GM19324 (cell line): ENCODE measurements at regions not wholly inside any gene's neighbourhood (a gene's known extent, or its start where the extent isn't known, plus 50 kb on each side); places are given as distances from the start of the nearest gene placed in this dataset.

Experiments used
- ATAC-seq: cut with Tn5 transposase; IDR thresholded peaks from one replicate; pipeline ENCODE4 v1.9.1; 2021; ENCODE audit warnings: mild to moderate bottlenecking, moderate library complexity; ENCODE audit not compliant: unreplicated experiment, low FRiP score

DNA sequence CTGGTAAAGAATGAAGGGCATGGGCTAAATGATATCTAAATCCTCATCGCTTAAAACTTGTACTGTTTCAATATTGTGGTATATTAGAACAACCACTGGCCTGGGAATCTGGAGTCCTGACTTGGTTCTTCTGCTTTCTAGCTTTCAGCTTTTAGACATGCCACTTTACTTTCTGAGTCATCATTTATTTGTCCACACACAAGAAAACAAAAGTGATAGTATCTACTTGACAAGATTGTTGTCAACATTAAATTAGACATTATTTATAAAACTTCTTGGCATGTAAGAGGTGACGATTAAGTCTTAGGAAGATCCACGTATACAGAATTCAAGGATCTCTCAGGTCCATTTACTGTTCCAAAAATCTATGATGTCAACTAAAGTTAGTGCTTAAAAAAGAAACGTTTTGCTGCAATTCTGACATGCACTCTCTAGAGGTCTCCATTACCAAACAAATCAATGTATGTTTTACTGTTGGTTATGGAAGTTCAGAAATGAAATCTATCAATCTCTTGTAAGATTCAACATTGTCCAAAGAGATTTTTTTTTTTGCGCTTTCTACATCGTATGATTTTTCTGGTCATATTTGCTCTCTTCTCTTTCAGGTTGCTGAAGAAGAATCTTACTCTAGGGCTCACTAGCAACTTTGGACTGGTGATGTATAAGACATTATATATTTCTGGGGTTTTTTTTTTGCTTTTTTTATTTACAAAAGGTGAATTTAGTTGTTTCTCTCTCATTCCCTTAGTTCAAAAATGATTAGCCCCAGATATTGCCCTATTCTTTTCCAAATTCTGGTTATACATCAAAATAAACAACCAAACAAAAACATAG lies 53.6 kb upstream of the DYNC1I1 start:
- no peak for ATAC-seq

- no peak for ATAC-seq
Observed at GRCh38 chr7:95716357-95717122, 55.8 kb upstream of the DYNC1I1 start.

DNA sequence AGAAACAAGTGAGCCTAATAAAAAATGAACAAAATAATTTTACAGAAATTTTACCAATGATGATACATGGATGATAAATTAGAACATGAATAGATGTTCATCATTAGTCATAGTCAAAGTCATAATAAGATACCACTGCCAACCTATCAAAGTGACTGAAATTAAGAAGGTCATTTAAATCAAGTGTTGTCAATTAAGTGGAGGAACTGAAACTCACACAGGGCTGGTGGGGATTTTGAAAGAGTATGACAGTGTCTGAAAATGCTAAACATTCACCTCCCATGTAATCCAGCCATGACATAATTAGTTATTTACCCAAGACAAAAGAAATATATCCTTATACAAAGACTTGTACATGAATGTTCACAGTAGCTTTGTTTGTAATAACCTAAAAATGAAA lies 57.1 kb upstream of the DYNC1I1 start:
- peak; percentile 66 for ATAC-seq

DNA sequence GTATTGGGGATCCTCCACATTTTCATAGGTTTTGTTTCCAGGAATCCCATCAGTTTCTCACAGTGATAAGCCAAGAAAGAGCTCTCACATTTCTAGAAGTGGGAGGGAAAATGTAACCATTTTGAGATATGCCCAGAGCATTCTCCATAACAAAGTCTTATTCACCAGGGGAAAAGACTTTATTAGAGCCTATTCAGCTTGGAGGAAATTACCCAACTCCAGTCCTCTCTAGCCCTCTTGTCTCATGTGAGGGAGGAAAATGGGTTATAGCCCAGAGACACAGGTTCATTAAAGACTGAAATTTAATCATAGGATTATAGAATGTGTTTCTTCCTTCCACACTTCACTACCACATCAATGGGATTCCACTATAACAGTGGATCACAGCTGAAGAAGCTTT lies 61.6 kb upstream of the DYNC1I1 start:
- ATAC-seq, result no peak

GRCh38 chr7:95700917-95701316 lies 71.4 kb upstream of the DYNC1I1 start:
- no peak for ATAC-seq

DNA sequence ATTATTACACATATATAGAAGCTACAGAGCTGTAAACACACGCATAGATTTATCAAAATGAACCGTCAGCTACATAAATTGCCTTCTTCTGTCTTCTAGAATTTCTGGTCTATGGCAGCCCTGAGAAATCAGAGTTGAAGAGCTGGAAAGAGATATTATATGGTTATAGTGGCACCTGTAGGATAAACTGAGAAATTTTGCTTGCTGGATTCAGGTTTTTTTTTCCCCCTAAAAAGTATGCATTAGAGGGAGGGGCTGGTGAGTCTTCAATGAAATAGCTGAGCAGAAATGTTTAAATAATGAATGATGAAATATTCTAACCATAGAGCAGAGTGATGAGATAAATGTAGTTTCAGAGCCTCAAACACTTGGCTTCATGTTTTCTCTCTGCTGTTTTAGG lies 78.0 kb upstream of the DYNC1I1 start:
- no peak for ATAC-seq

GRCh38 chr7:95693551-95694333 lies 78.6 kb upstream of the DYNC1I1 start:
- no peak for ATAC-seq

GRCh38 chr7:95691464-95691863 lies 80.9 kb upstream of the DYNC1I1 start:
- no peak for ATAC-seq

- ATAC-seq, result peak; percentile 70
Observed at GRCh38 chr7:95690367-95690947, 81.9 kb upstream of the DYNC1I1 start.

GRCh38 chr7:95688931-95689495 lies 83.3 kb upstream of the DYNC1I1 start:
- no peak for ATAC-seq

DNA sequence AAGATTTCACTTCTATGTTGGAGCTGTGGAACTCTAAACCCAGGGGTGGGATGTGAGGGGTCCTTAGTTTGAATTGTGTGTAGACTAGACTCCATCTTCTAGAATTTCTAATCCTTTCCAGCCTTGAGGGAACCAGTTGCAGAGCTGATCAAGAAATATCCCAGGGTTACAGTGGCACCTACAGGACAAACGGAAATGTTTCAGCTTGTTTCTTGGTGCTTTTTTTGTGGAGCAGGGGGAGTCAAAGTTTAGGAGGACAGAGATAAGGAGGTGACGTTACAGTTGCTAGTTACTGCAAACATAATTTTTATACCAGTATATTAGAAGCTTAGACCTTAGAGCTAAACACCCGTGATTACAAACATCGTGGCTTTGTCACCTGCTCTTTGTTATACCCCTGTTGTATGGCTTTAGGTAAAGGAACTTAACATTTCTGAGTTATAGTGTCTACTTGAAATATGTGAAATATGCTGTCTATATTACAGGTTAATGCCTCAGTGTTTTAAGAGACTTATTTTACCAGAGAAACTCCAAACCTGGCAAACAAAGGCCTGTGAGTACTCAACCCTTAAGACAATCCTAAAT lies 84.5 kb upstream of the DYNC1I1 start:
- no peak for ATAC-seq

- no peak for ATAC-seq
Observed at GRCh38 chr7:95686109-95686508, 86.2 kb upstream of the DYNC1I1 start.

- ATAC-seq, result no peak
Observed at GRCh38 chr7:95684505-95684904, 87.8 kb upstream of the DYNC1I1 start.

DNA sequence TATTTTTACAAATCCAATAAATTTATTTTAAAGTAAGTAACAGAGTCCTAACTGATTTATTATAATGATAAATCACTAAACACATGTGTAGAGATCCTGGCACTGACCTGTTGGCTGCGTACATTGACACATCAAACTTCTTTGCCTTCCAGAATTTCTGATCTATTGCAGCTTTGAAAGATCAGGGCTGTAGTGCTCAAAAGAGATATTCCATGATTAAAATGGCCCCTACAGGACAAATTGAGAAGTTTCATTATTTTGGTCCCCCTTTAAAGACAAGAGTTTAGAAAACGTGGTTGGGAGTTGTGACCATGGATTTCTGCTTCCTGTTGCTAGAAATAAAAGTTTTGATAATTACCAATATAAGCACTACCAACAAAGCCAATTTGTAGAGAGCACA lies 87.7 kb upstream of the PDK4 start:
- ATAC-seq, result no peak

GRCh38 chr7:95682913-95683312 lies 86.6 kb upstream of the PDK4 start:
- no peak for ATAC-seq

GRCh38 chr7:95676691-95677090 lies 80.4 kb upstream of the PDK4 start:
- ATAC-seq, result no peak

DNA sequence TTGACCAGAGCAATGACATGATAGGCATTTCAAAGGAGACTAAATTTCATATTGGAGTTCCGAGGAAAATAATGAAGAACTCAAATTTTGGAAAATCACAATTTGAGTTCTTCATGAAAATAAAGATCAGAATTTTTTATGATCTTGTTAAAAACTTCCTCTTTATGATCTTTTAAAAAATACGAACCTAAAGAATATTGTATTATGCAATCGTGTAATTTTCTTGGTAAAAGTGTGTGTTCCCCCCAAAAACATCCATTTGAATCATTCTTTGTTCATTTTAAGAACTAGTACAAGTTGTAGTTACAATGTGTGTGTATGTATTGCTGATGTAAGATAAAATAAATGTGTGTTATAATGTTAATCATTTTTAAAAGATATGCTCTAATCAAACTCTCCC lies 79.3 kb upstream of the PDK4 start:
- ATAC-seq, result no peak

DNA sequence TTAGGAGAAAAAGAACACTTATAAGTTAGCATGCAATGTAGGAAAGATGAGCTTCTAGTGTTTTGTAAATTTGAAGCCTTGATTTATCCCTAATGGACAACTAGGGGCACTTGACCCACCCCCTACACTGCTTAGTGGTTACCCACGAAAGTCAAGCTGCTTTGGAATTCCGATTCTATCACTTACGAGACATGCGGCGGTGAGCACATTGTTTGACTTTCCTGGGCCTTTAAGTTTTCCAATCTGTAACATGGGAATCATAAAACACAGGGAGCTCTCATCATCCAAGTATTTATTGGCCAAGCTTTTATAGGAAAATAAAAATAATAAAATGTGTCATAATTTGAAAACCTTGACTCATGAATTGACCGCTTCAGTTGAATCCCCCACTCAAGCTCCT lies 78.7 kb upstream of the PDK4 start:
- no peak for ATAC-seq

GRCh38 chr7:95674101-95674500 lies 77.8 kb upstream of the PDK4 start:
- no peak for ATAC-seq

DNA sequence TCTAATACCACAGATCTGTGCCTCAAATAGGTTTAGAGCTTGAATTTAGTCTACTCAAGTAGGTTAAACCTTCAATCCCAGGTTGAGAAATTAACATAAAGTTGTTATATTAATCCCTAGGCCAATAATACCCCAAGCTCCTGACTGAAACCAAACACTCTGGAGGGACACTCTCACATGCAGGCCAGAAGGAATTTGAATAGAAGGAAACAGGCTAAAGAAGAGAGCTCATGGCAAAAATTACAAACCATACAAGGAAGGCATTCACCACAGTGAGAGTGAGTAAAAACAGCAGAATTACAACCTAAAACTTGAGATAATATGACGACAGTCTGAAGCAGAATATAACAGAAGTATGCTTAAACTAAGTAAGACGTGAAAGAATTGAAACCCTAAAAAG lies 76.1 kb upstream of the PDK4 start:
- no peak for ATAC-seq
